Omental fat pad (tissue), 3 donors: ENCODE measurements at regions not wholly inside any gene's neighbourhood (a gene's known extent, or its start where the extent isn't known, plus 50 kb on each side); places are given as distances from the start of the nearest gene placed in this dataset.

Source experiments
- ATAC-seq: fragments of 150-250 bp; one replicate; pipeline ENCODE4 v1.9.1; 2016; ENCODE audit warnings: mild to moderate bottlenecking, moderate library complexity; ENCODE audit not compliant: low FRiP score
- DNase-seq: peaks from one replicate; pipeline ENCODE4 v3.0.0-alpha.2; 2019; ENCODE audit warnings: low spot score
- CTCF ChIP-seq, 3 donors: fragments of 450-650 bp; IDR thresholded peaks; one replicate each; pipeline ENCODE4 v1.5.1; 2016 to 2017; ENCODE audit warnings: antibody characterized with exemption in 3 of 3, mild to moderate bottlenecking in 3 of 3, moderate library complexity in 2 of 3

DNA sequence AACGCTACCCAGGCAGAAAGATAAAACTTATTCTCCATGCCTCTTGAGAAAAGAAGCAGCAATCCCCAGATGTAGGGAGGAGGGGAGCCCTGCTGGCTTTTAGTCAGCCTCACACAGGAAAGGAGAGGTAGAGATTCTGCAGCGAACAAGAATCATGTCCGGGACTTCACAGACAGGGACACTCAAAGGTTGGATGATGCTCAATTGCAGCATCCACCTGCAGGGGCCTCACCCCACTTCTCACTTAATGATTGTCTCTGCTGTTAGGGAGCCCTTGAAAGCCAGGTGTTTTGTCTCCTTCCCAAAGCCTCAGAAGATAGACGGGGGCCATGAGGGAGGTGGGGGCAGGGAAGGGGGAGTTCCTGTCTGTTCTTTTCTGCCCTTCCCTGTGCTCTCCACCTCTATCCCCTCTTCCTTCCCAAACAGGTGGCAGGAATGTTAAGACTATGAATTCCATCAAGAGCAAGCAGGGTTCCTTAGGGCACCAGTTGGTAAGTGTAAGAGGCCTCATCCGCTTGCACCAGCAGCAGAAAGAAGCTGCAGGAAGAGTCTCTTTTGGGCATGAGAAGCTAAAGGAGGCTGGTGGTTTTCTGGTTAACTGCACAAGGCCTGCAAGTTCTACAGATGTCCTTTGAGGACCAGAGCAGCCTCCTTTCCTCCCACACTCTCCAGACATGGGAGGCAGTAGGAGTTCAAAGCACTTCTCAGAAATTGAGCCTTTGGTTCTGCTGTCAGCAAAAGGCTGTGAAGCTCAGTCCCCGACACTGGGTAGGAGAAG lies 154.7 kb upstream of the TNP1 start:
- no peak for TF ChIP-seq CTCF (IDR thresholded peaks at IDR 0.05)
- no peak for DNase-seq
- no peak for ATAC-seq

DNA sequence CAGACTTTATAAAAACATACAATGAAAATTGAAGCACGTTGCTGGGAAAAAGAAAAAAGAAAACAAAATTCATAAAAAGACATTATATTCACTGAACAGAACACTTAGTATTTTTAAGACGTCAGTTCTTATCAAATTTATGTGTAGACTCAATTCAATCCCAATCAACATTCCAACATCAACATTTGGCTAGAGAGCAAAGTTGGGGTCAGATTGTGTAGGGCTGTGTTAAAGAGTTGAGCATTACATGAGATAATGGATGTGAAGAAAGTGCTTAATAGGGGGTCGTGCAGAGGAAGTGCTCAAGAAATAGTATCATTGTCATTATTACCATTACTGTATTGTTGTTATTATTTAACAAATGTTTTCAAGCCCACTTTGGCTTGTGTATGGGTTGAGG lies 154.1 kb upstream of the TNP1 start:
- ATAC-seq (no peak), DNase-seq (no peak)
- no peak for TF ChIP-seq CTCF (IDR thresholded peaks at IDR 0.05)

DNA sequence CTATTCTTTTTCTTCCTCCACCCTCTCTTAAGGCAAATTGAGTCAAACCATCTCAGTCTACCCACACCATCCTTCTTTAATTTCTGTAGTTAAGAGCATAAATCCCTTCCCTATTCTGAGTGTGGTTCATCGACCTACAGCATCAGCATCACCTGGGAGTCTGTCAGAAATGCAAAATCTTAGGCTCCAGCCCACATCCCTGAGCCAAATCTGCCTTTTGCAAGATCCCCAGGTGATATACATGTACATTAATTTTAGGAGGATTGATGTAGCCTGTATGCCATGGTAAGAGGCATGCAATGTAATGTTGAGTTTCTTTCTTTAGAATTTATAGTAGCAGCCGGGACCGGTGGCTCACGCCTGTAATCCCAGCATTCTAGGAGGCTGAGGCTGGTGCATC lies 151.7 kb upstream of the TNP1 start:
- no peak for DNase-seq
- TF ChIP-seq CTCF (IDR thresholded peaks at IDR 0.05): no peak
- no peak for ATAC-seq

GRCh38 chr2:217010173-217010572 lies 150.3 kb upstream of the TNP1 start:
- DNase-seq (no peak), ATAC-seq (no peak)
- no peak for TF ChIP-seq CTCF (IDR thresholded peaks at IDR 0.05)

DNA sequence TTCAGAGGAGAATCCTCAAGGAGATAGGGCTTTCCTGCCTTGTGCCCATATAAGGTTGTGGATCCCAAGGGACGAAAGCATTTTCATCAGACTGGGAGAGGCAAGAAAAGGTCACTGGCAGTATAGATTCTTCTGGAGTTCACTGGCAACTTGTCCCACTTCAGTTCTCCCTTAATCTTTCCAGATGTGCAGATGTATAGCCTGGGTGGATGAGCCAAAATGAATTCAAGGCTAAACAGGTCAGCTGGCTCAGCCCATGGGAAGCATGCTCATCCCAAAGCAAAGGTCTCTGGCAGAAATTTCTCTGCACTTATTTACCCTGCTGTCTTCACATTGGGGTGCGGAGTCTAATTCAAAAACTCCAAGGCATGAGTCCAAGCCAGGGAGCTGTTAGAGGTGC lies 148.9 kb upstream of the TNP1 start:
- DNase-seq (no peak), ATAC-seq (no peak)
- TF ChIP-seq CTCF (IDR thresholded peaks at IDR 0.05): no peak

DNA sequence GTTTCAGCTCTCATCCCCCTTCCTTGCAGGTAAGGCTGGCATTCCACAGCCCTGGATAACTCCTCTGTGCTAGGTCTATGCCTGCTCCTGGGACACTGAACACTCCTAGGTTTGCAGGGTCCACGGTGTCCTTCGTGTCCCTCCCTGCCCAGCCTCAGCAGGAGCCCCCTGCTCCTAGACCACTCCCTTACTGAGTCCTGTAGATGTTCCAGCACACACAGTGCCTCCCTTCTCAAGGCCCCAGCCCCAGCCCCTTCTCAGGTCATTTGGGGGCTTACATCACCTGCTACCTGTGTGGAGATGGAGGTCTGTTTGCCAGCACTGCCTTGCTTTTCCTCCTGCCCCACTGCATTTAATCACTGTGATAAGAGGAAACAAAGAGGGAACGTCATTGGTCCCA lies 146.4 kb upstream of the TNP1 start:
- DNase-seq: no peak
- no peak for ATAC-seq
- no peak for TF ChIP-seq CTCF (IDR thresholded peaks at IDR 0.05)

DNA sequence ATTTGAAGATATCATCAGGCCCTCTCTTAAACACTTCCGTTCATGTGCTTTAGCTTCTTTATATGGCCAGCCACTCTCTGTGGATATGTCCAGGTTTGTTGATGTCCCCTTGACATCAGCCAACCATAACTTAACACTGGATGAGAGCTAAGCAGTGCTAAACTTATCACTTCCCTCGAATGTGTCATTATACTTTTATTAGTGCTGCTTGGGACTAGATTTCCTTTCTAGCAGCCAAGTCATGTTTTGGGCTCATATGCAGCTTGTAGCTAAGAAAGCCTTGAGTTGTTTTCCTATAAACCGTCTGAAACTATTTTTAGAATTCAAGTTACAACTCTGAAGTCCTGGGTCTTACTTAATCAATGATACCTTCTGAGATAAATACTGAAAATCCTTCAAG lies 144.8 kb upstream of the TNP1 start:
- no peak for ATAC-seq
- TF ChIP-seq CTCF (IDR thresholded peaks at IDR 0.05): no peak
- no peak for DNase-seq
